ENCODE measurements at regions not wholly inside any gene's neighbourhood (a gene's known extent, or its start where the extent isn't known, plus 50 kb on each side); places are given as distances from the start of the nearest gene placed in this dataset.

GRCh38 chr16:17917316-17918019 is 419.1 kb downstream of the NPIPA8 start:
- TF ChIP-seq POLR2A (IDR thresholded peaks at IDR 0.05) (no peak), CTCF (IDR thresholded peaks at IDR 0.05) (no peak), POLR2AphosphoS5 (IDR thresholded peaks at IDR 0.05) (no peak)

Data from breast epithelium (tissue), 3 donors.